ENCODE measurements at regions not wholly inside any gene's neighbourhood (a gene's known extent, or its start where the extent isn't known, plus 50 kb on each side); places are given as distances from the start of the nearest gene placed in this dataset.

DNA sequence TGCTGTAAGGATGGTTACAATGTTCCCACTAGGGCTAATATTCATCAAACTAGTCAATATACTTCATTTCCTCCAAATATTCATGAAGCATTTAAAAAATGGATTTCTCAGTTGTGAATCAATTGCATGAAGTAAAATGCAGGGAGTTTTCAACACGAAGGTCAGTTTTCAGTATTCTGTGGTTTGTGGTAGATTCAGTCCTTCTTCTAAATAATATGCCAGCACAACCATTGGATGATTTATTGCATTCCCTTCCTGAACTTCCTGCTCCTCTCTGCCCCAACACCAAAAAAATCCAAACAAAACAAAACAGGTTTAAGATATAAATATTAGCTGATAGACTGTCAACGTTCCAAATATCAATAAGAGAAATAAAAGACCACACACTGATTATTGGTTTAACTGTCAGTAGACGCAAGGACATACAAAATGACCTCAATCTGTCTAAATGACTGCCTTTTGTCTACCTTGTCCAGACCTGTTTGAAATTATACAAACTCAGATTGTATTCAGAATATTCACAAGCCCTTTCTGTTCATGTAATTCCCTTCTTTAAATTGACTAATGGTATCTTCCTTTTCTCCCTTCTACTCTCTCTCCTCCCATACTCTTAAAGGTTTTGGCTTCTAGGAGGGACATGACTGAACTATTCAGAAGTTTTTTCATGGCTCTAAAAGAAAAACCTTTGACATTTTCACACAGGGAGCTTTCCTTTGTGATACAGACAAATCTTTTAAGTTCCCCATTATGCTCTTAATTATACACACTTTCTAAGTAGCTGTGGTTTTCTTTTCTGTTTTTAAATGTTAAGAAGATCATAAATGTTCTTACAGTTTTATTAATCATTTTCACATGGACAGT is 92.6 kb upstream of the STT3B start:
- TF ChIP-seq, protein P1, sequence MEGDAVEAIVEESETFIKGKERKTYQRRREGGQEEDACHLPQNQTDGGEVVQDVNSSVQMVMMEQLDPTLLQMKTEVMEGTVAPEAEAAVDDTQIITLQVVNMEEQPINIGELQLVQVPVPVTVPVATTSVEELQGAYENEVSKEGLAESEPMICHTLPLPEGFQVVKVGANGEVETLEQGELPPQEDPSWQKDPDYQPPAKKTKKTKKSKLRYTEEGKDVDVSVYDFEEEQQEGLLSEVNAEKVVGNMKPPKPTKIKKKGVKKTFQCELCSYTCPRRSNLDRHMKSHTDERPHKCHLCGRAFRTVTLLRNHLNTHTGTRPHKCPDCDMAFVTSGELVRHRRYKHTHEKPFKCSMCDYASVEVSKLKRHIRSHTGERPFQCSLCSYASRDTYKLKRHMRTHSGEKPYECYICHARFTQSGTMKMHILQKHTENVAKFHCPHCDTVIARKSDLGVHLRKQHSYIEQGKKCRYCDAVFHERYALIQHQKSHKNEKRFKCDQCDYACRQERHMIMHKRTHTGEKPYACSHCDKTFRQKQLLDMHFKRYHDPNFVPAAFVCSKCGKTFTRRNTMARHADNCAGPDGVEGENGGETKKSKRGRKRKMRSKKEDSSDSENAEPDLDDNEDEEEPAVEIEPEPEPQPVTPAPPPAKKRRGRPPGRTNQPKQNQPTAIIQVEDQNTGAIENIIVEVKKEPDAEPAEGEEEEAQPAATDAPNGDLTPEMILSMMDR (IDR thresholded peaks at IDR 0.05; ENCODE audit: insufficient read depth, low read depth, low read length): no peak
- no peak for TF ChIP-seq EZH2 (IDR thresholded peaks at IDR 0.05; ENCODE audit: insufficient read depth, low read length)
